GM10266 (cell line): ENCODE measurements at regions not wholly inside any gene's neighbourhood (a gene's known extent, or its start where the extent isn't known, plus 50 kb on each side); places are given as distances from the start of the nearest gene placed in this dataset.

Experiments used
- DNase-seq: peaks from one replicate; pipeline ENCODE4 v3.0.0; 2012; ENCODE audit errors: extremely low spot score
- TF ChIP-seq, protein P1 (sequence below): IDR thresholded peaks from 2 replicates; pipeline ENCODE4 v1.5.1; 2012; ENCODE audit warnings: mild to moderate bottlenecking, low read depth; ENCODE audit not compliant: control insufficient read depth, insufficient read depth; ENCODE audit errors: missing control alignments

DNA sequence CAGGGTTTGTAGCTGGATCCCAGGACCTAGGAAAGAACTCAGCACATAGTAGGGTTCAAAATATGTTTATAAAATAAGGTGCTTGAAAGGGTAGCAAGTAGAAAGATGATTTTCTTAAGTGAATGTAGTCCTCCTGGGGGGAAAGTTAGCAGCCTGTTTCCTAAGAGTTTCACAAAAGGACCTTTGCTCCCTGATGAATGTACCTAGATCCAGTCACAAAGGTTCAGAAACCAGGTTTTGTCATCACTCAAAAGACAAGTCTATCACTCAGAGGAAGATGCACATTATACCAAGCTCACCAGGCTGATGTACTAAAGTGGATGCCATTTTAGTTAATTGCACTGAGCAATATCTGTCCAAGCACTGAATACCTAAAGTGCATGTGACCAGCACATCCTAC lies 378.2 kb downstream of the BCL11A start:
- TF ChIP-seq, protein P1, sequence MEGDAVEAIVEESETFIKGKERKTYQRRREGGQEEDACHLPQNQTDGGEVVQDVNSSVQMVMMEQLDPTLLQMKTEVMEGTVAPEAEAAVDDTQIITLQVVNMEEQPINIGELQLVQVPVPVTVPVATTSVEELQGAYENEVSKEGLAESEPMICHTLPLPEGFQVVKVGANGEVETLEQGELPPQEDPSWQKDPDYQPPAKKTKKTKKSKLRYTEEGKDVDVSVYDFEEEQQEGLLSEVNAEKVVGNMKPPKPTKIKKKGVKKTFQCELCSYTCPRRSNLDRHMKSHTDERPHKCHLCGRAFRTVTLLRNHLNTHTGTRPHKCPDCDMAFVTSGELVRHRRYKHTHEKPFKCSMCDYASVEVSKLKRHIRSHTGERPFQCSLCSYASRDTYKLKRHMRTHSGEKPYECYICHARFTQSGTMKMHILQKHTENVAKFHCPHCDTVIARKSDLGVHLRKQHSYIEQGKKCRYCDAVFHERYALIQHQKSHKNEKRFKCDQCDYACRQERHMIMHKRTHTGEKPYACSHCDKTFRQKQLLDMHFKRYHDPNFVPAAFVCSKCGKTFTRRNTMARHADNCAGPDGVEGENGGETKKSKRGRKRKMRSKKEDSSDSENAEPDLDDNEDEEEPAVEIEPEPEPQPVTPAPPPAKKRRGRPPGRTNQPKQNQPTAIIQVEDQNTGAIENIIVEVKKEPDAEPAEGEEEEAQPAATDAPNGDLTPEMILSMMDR, result no peak
- DNase-seq, result no peak

DNA sequence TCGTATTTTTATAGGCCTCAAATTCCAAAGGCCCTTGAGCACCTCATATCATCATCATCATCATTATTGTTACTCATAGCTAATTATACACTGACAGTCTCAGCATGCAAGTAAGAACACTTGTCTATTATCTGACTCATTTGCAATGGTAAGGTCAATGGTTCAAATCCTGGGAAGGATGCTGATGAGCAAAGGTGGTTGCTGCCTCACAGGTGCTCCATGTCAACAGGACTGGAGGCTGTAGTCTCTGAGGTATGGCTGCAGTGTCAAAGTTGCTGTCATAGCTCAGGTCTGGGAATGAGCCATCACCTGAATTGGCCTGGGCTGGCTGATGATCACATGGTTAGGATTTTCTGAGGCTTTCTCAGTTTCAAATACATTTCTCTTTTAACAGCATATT lies 379.3 kb downstream of the BCL11A start:
- TF ChIP-seq, protein P1, result no peak

DNA sequence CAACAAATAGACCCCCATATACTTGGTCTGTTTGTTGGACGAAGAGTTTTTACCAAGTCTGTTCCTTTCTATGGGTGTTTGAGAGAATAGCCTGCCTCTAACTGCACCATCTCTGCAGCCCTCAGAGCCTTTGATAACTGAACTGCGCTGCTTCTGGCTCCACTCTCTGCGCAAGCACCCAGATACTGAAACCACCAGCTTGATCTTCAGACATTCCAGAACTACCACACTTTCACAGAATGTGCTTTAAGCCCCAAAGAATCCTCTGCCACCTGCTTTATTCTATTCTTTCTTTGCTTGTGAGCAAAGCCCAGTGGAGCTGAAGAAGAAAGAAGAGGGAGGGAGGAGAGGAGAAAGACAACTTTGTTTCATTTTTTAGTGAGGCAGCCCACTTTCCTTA lies 380.7 kb downstream of the BCL11A start:
- TF ChIP-seq, protein P1, result no peak

More for the DNA sequence above, 379.3 kb downstream of the BCL11A start:
- no peak for DNase-seq

DNA sequence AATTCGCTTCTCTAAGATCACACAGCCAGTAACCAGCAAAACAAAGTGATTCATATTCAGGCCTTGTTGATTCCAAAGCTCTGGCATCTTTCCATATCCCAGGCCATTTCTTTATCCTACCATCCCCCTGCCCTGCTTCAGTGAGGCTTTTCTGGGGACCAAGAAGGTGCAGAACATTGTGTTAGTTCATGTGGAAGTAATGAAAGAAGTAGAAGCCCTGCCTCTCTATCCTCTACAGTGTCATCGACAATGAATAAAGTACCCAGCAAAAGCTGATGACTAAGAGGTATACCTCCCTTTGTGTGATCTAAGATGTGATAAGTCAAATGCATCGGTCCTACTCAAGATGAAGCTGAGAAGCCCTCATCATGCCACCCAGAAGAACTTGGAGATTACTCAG lies 383.2 kb downstream of the BCL11A start:
- DNase-seq, result no peak
- TF ChIP-seq, protein P1, result no peak

More for the DNA sequence above, 380.7 kb downstream of the BCL11A start:
- DNase-seq, result no peak

DNA sequence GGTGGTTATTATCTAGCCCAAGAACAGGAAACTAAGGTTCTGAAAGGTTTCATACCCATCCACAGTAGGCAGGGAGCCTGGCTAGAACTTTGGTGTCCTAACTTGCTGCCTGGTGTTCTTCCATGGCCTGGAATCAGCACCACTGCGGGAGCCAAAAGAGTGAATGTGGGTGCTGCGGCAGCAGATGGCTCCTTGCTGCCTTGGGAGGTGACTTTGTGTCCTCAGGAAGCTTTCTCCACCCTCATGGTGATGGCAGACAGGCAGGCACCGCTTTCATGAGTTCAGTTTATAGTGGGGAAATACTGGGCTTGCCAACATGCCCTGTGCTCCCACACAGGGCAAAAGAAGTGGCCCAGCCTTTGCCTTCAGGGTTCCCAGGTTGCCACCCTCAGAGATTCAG lies 385.2 kb downstream of the BCL11A start:
- TF ChIP-seq, protein P1, result no peak
- DNase-seq, result no peak

DNA sequence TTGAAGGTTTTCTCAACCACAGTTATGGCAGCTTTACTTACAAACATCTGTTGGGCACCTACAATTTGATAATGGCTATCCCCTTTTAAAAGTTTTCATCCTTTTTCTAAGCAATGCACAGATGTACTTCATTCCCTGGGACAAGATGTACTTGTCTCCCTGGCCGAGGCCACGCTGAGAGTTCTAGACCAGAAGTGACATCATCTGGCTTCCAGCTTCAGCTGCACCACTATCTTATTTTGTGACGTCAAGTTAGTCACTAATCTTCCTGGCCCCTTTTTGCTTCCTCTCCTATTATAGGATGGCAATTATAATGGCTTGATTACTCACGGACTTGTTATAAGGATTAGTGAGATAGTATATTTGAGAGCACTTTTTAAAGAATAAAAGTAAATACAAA lies 386.4 kb downstream of the BCL11A start:
- no peak for DNase-seq
- TF ChIP-seq, protein P1, result no peak

DNA sequence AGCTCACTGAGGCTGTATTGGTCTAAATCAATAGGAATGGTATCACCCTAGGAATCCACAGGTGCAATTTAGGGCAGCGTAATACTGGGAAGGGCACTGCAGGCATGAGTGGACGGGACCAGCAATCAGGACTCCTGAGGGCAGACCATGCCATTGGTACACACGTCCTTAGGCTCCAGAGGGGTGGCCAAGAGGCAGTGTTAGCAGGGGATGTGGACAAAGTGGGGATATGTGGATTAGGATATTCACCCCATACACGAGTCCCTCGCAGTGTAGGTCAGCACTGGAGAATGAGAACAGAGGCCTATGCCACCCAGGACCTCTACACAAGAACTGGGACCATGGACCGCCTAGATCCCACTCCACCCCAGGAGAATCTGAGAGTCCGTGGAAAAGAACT lies 389.8 kb downstream of the BCL11A start:
- DNase-seq, result no peak
- TF ChIP-seq, protein P1, result no peak
